ENCODE measurements at regions not wholly inside any gene's neighbourhood (a gene's known extent, or its start where the extent isn't known, plus 50 kb on each side); places are given as distances from the start of the nearest gene placed in this dataset.

DNA sequence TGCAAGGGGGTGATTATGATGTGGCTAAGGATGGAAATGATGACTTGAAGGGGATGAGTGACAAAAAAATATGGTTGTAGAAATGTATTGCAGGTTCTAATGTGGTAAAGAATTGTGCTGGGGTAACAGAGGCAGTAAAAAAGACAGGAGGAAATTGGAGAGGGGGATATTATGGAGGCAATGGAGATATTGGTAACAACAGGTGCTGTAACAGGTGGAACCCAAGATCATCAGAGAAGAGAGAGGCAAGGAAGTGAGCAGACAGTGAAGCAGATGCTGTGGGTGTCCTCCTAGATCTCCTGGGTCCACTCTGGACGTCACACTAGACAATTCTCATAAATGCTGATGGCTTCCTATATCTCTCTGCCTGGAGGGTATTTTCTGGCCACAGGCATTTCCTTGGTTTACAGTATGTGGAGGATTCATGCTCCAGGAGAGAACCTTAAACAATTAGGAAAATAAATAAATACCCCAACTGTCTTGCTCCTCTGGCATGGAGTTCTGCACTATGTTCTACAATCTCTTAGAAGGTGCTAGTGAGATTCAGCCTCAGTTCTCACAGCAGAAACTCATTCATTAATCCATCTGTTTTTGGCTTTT, 620.3 kb upstream of the PLXNA2 start:
- TF ChIP-seq CTCF (IDR thresholded peaks at IDR 0.05) (no peak), POLR2A (IDR thresholded peaks at IDR 0.05) (no peak)

Data from lower leg skin (tissue), 3 donors.